K562 (cell line): ENCODE measurements at regions not wholly inside any gene's neighbourhood (a gene's known extent, or its start where the extent isn't known, plus 50 kb on each side); places are given as distances from the start of the nearest gene placed in this dataset.

ENCODE experiments used
- ATAC-seq: fragments of 200-7000 bp; cut with Tn5 transposase; 3 replicates; pipeline ENCODE4 v1.9.1; 2020; ENCODE audit warnings: moderate library complexity
- BruUV-seq: library from RNA; stranded (reverse); fragments of 400-500 nt; replicated peaks from 2 replicates; lab custom pipeline; 2021; lab: Mats Ljungman, UMichigan
- CTCF ChIA-PET: fragments of 300-600 bp; formaldehyde crosslinking; extraction: SDS; loops from one replicate; lab custom pipeline; 2021; ENCODE audit warnings: low intra/inter-chr PET ratio; lab: Yijun Ruan, JAX
- POLR2A ChIA-PET: fragments of 300-600, 350-650 bp; sonication (Branson Sonifier 250); formaldehyde crosslinking; extraction: SDS; loops from one replicate; lab custom pipeline; 2021; ENCODE audit warnings: antibody characterized with exemption, inconsistent platforms; lab: Yijun Ruan, JAX
- DNase-seq, 4 experiments: peaks; one replicate each; pipeline versions ENCODE4 v3.0.0 to v3.0.0-alpha.2; 2011 to 2018; ENCODE audit warnings: low spot score in 3 of 4, mixed read lengths in 3 of 4; ENCODE audit errors: extremely low read depth in 1 of 4
- FAIRE-seq: peaks from 2 replicates; lab custom pipeline; 2011; peaks lifted over from hg19 to GRCh38; lab: Jason Lieb, UNC
- H2AFZ ChIP-seq: 2 replicates; pipeline ENCODE4 v1.6.0; 2011; ENCODE audit warnings: low read depth, low read length, control low read depth, inconsistent platforms
- H3K27ac ChIP-seq: fragments of 200-600 bp; 3 replicates; pipeline ENCODE4 v1.8.0; 2011; ENCODE audit warnings: low read depth, mild to moderate bottlenecking, control low read depth, inconsistent platforms, low read length, moderate library complexity, mixed read lengths; ENCODE audit errors: extremely low read depth
- H3K27me3 ChIP-seq, 2 experiments: fragments of 300-600 bp in 1 of 2; 2 replicates in 1 of 2; 3 replicates in 1 of 2; pipeline versions ENCODE4 v1.6.0 to v1.8.0; 2011; ENCODE audit warnings: inconsistent platforms in 2 of 2, low read length in 2 of 2, mild to moderate bottlenecking in 1 of 2, mixed read lengths in 1 of 2, moderate library complexity in 1 of 2; ENCODE audit not compliant: control insufficient read depth in 2 of 2, insufficient read depth in 2 of 2
- H3K36me3 ChIP-seq: fragments of 300-600 bp; 3 replicates; pipeline ENCODE4 v1.8.0; 2011; ENCODE audit warnings: mild to moderate bottlenecking, low read length, inconsistent platforms; ENCODE audit not compliant: control insufficient read depth, insufficient read depth
- H3K4me1 ChIP-seq, 2 experiments: fragments of 200-600 bp in 1 of 2; replicated peaks in 1 of 2; 2 replicates in 1 of 2; 3 replicates in 1 of 2; pipeline versions ENCODE4 v1.5.1 to v1.8.0; 2011; ENCODE audit warnings: inconsistent platforms in 2 of 2, low read length in 2 of 2, mild to moderate bottlenecking in 1 of 2, mixed read lengths in 1 of 2, moderate library complexity in 1 of 2; ENCODE audit not compliant: control insufficient read depth in 2 of 2, insufficient read depth in 2 of 2
- H3K4me2 ChIP-seq: 2 replicates; pipeline ENCODE4 v1.6.1; 2011; ENCODE audit warnings: low read length, control low read depth, inconsistent platforms, mixed read lengths; ENCODE audit not compliant: insufficient read depth
- H3K4me3 ChIP-seq: fragments of 200-600 bp; sonication (generic), shearing (Covaris generic); 2 replicates; pipeline ENCODE4 v1.5.1; 2016; ENCODE audit warnings: control low read depth, inconsistent platforms
- H3K79me2 ChIP-seq: fragments of 200-600 bp; 3 replicates; pipeline ENCODE4 v1.8.0; 2011; ENCODE audit warnings: low read length, inconsistent platforms; ENCODE audit not compliant: control insufficient read depth, insufficient read depth
- H3K9ac ChIP-seq, 2 experiments: 2 replicates each; pipeline versions ENCODE4 v1.6.0 to v1.6.1; 2011; ENCODE audit warnings: low read depth in 2 of 2, low read length in 2 of 2, control low read depth in 1 of 2, inconsistent platforms in 1 of 2, mild to moderate bottlenecking in 1 of 2, mixed read lengths in 1 of 2; ENCODE audit not compliant: insufficient read depth in 1 of 2
- H3K9me1 ChIP-seq: one replicate; pipeline ENCODE4 v1.6.0; 2011; ENCODE audit warnings: inconsistent platforms, mild to moderate bottlenecking, low read length, moderate library complexity; ENCODE audit not compliant: control insufficient read depth, insufficient read depth
- H3K9me3 ChIP-seq: replicated peaks from 2 replicates; pipeline ENCODE4 v1.5.1; 2011; ENCODE audit warnings: low read depth, low read length, inconsistent platforms; ENCODE audit not compliant: control insufficient read depth, insufficient read depth
- H4K20me1 ChIP-seq: replicated peaks from 2 replicates; pipeline ENCODE4 v1.6.1; 2011; ENCODE audit warnings: low read length, inconsistent platforms, mixed read lengths; ENCODE audit not compliant: control insufficient read depth, insufficient read depth
- HDAC1 ChIP-seq, 2 experiments: fragments of 450-650 bp; IDR thresholded peaks; 2 replicates each; pipeline ENCODE4 v1.6.1; 2016 to 2017; ENCODE audit warnings: inconsistent platforms in 1 of 2, mild to moderate bottlenecking in 1 of 2, moderate library complexity in 1 of 2
- IRF1 ChIP-seq: sonication (generic); formaldehyde crosslinking; IDR thresholded peaks from 2 replicates; pipeline ENCODE4 v1.8.0; 2022; ENCODE audit warnings: missing genetic modification reagents, mild to moderate bottlenecking, borderline replicate concordance
- KDM4B ChIP-seq, 2 experiments: fragments of 450-650 bp in 1 of 2; sonication (generic) in 1 of 2; IDR thresholded peaks; 2 replicates each; pipeline ENCODE4 v1.6.1; 2016 to 2017; ENCODE audit warnings: borderline replicate concordance in 2 of 2, antibody characterized with exemption in 1 of 2, low read depth in 1 of 2, mild to moderate bottlenecking in 1 of 2
- LCOR ChIP-seq: sonication (generic); formaldehyde crosslinking; IDR thresholded peaks from 2 replicates; pipeline ENCODE4 v1.8.0; 2022; ENCODE audit warnings: mild to moderate bottlenecking, missing genetic modification reagents
- RERE ChIP-seq: sonication (generic); formaldehyde crosslinking; IDR thresholded peaks from 2 replicates; pipeline ENCODE4 v1.8.0; 2023; ENCODE audit warnings: missing genetic modification reagents, mild to moderate bottlenecking, borderline replicate concordance
- TAF1 ChIP-seq: IDR thresholded peaks from 2 replicates; pipeline ENCODE4 v1.6.1; 2011; ENCODE audit warnings: mild to moderate bottlenecking, low read length, moderate library complexity; ENCODE audit not compliant: insufficient read depth, control insufficient read depth, severe bottlenecking; ENCODE audit errors: extremely low read depth
- ZNF584 ChIP-seq: fragments of 200-800 bp; sonication (Bioruptor generic); IDR thresholded peaks from 2 replicates; pipeline ENCODE4 v1.6.1; 2016; ENCODE audit warnings: low read depth, mild to moderate bottlenecking, missing genetic modification characterization, missing compliant biosample characterization
- WGBS: fragments of 100-300 bp; shearing (Covaris generic); methylation state at CpG from one replicate; pipeline ENCODE4 v1.1.6; 2016; ENCODE audit warnings: low coverage, mixed read lengths; ENCODE audit not compliant: insufficient coverage; ENCODE audit errors: missing lambda C conversion rate; 5-methylcytosine and 5-hydroxymethylcytosine counted together
- in situ Hi-C: fragments of 300-500 bp; cut with MboI; formaldehyde crosslinking; loops from 4 replicates; pipeline ENCODE4 v1.15.0; 2018; ENCODE audit warnings: inconsistent platforms, mixed read lengths
- intact Hi-C: fragments of 100-400 bp; cut with micrococcal nuclease; formaldehyde crosslinking; loops from 2 replicates; pipeline ENCODE4 v1.14.2; 2022

GRCh38 chr22:44401783-44402110, 89.0 kb upstream of the SHISAL1 start:
- no peaks in the 10 kb centered on the region for H3K9me1 ChIP-seq
- no peak for TF ChIP-seq LCOR (CRISPR knock-in tag)
- TF ChIP-seq IRF1 (CRISPR knock-in tag), result no peak
- TF ChIP-seq ZNF584 (CRISPR knock-in tag), result no peak
- no peak for TF ChIP-seq TAF1
- TF ChIP-seq HDAC1 (IDR thresholded peaks at IDR 0.05), result no peak
- TF ChIP-seq RERE (CRISPR knock-in tag), result no peak
- TF ChIP-seq KDM4B (IDR thresholded peaks at IDR 0.05; ENCODE audit: borderline replicate concordance in 2 of 2, low read depth in 1 of 2), result no peak
- no peaks in the 10 kb centered on the region for H4K20me1 ChIP-seq
- H3K4me2 ChIP-seq, result no peak overlapping the region
- 2% methylated on average over 8 of the region's 9 CpGs for WGBS
- intact Hi-C loops (no loop called here), in situ Hi-C loops (no loop called here)
- H3K36me3 ChIP-seq, result no peaks in the 10 kb centered on the region
- H3K79me2 ChIP-seq, result no peaks in the 10 kb centered on the region
- no peak overlapping the region for H2AFZ ChIP-seq
- POLR2A ChIA-PET, result interaction anchor here (0.7 kb wide), 1 partner anchor 25 kb away, joined by 3 read pairs; no protein-coding TSS in a partner anchor
- no peak for FAIRE-seq
- CTCF ChIA-PET, result no interaction called here
- no peak for ATAC-seq
- no peak for DNase-seq
- no peak overlapping the region for H3K4me3 ChIP-seq
- peaks cover 0 to 19% of the 10 kb centered on the region in 2 experiments; a peak in 1 of 5 replicates for H3K27me3 ChIP-seq
- H3K27ac ChIP-seq, result no peak overlapping the region
- BruUV-seq, result no TSS peak
- H3K9ac ChIP-seq, result no peak overlapping the region
- no peaks in the 10 kb centered on the region for H3K4me1 ChIP-seq
- no peaks in the 10 kb centered on the region for H3K9me3 ChIP-seq
